HCT116 (cell line): ENCODE measurements at regions not wholly inside any gene's neighbourhood (a gene's known extent, or its start where the extent isn't known, plus 50 kb on each side); places are given as distances from the start of the nearest gene placed in this dataset.

Source experiments
- ATAC-seq: fragments of 200-7000 bp; cut with Tn5 transposase; 2 replicates; pipeline ENCODE4 v1.9.1; 2020; ENCODE audit warnings: mild to moderate bottlenecking, moderate library complexity
- BruUV-seq: library from RNA; stranded (reverse); fragments of 400-500 nt; replicated peaks from 2 replicates; lab custom pipeline; 2021; lab: Mats Ljungman, UMichigan
- CTCF ChIA-PET: fragments of 300-600 bp; sonication (Branson Sonifier 250); formaldehyde crosslinking; loops from one replicate; lab custom pipeline; 2021; ENCODE audit warnings: antibody characterized with exemption; lab: Charles Lee
- POLR2A ChIA-PET: fragments of 300-600, 350-600 bp; sonication (Branson Sonifier 250); formaldehyde crosslinking; loops from one replicate; lab custom pipeline; 2021; ENCODE audit warnings: antibody characterized with exemption; lab: Charles Lee
- RAD21 ChIA-PET, 2 experiments: fragments of 300-600 bp; sonication (Branson Sonifier 250); formaldehyde crosslinking; loops; one replicate each; lab custom pipeline; 2023; ENCODE audit warnings: low total read pairs in 2 of 2; ENCODE audit not compliant: uncharacterized antibody in 2 of 2, unreplicated experiment in 2 of 2, low non-redundant PET in 1 of 2; lab: Charles Lee
- DNase-seq: peaks from one replicate; pipeline ENCODE4 v3.0.0-alpha.2; 2010; ENCODE audit warnings: low read depth, low spot score
- H2AFZ ChIP-seq: fragments of 200-600 bp; shearing (Covaris generic), sonication (generic); 2 replicates; pipeline ENCODE4 v1.6.1; 2017; ENCODE audit warnings: low read depth, mixed run types, mixed read lengths, antibody characterized with exemption, low read length; ENCODE audit not compliant: poor library complexity, severe bottlenecking
- H3K27ac ChIP-seq: 2 replicates; pipeline ENCODE4 v1.5.1; 2012; ENCODE audit warnings: low read depth, low read length
- H3K27me3 ChIP-seq: fragments of 200-600 bp; sonication (generic); 2 replicates; pipeline ENCODE4 v1.6.1; 2016; ENCODE audit warnings: mixed run types, low read length, mixed read lengths; ENCODE audit not compliant: insufficient read depth
- H3K36me3 ChIP-seq, 2 experiments: fragments of 200-500 bp in 1 of 2; fragments of 200-600 bp in 1 of 2; sonication (Bioruptor generic) in 1 of 2; sonication (generic) in 1 of 2; 2 replicates each; pipeline versions ENCODE4 v1.5.1 to v1.6.1; 2014 to 2016; ENCODE audit warnings: low read length in 2 of 2, inconsistent platforms in 1 of 2, mixed read lengths in 1 of 2, mixed run types in 1 of 2; ENCODE audit not compliant: insufficient read depth in 2 of 2, control insufficient read depth in 1 of 2
- H3K4me1 ChIP-seq, 2 experiments: fragments of 200-600 bp in 1 of 2; sonication (generic) in 1 of 2; 2 replicates each; pipeline versions ENCODE4 v1.5.1 to v1.6.1; 2012 to 2017; ENCODE audit warnings: low read length in 2 of 2, inconsistent platforms in 1 of 2, mild to moderate bottlenecking in 1 of 2, mixed read lengths in 1 of 2, mixed run types in 1 of 2, moderate library complexity in 1 of 2; ENCODE audit not compliant: insufficient read depth in 2 of 2, control insufficient read depth in 1 of 2
- H3K4me2 ChIP-seq: fragments of 200-600 bp; sonication (generic); 2 replicates; pipeline ENCODE4 v1.6.1; 2017; ENCODE audit warnings: mixed run types, low read length, mixed read lengths
- H3K4me3 ChIP-seq, 2 experiments: fragments of 200-600 bp in 1 of 2; sonication (generic) in 1 of 2; replicated peaks in 1 of 2; 2 replicates each; pipeline ENCODE4 v1.5.1; 2011 to 2016; ENCODE audit warnings: low read length in 2 of 2, control low read depth in 1 of 2, low read depth in 1 of 2, mild to moderate bottlenecking in 1 of 2, mixed read lengths in 1 of 2, mixed run types in 1 of 2
- H3K79me2 ChIP-seq: fragments of 200-600 bp; sonication (generic); 2 replicates; pipeline ENCODE4 v1.6.1; 2017; ENCODE audit warnings: mild to moderate bottlenecking, mixed run types, low read length, moderate library complexity, mixed read lengths; ENCODE audit not compliant: insufficient read depth
- H3K9ac ChIP-seq: fragments of 200-600 bp; sonication (generic); 2 replicates; pipeline ENCODE4 v1.6.1; 2016; ENCODE audit warnings: low read length, mixed read lengths
- H3K9me2 ChIP-seq: fragments of 200-600 bp; sonication (generic), shearing (Covaris generic); 2 replicates; pipeline ENCODE4 v1.6.1; 2017; ENCODE audit warnings: mixed run types, mild to moderate bottlenecking, moderate library complexity; ENCODE audit not compliant: insufficient read depth
- H3K9me3 ChIP-seq, 2 experiments: fragments of 200-500 bp in 1 of 2; fragments of 200-600 bp in 1 of 2; sonication (Bioruptor generic) in 1 of 2; sonication (generic) in 1 of 2; 2 replicates each; pipeline ENCODE4 v1.6.1; 2014 to 2017; ENCODE audit warnings: low read length in 2 of 2, mixed read lengths in 2 of 2, inconsistent platforms in 1 of 2, low read depth in 1 of 2, mild to moderate bottlenecking in 1 of 2, mixed run types in 1 of 2, moderate library complexity in 1 of 2; ENCODE audit not compliant: control insufficient read depth in 1 of 2, insufficient read depth in 1 of 2
- H4K20me1 ChIP-seq: fragments of 200-600 bp; sonication (generic), shearing (Covaris generic); 2 replicates; pipeline ENCODE4 v1.6.1; 2017; ENCODE audit warnings: mixed run types, mild to moderate bottlenecking, moderate library complexity; ENCODE audit not compliant: insufficient read depth
- CBX3 ChIP-seq: IDR thresholded peaks from 2 replicates; pipeline ENCODE4 v1.6.1; 2012; ENCODE audit warnings: low read depth
- CEBPB ChIP-seq: IDR thresholded peaks from 2 replicates; pipeline ENCODE4 v1.6.1; 2012; ENCODE audit warnings: low read depth
- EGR1 ChIP-seq: IDR thresholded peaks from 2 replicates; pipeline ENCODE4 v1.6.1; 2012; ENCODE audit warnings: low read depth
- EZH2 ChIP-seq: fragments of 200-600 bp; sonication (generic); IDR thresholded peaks from 2 replicates; pipeline ENCODE4 v1.6.1; 2017; ENCODE audit warnings: antibody characterized with exemption, mixed run types
- EZH2phosphoT487 ChIP-seq: fragments of 200-600 bp; IDR thresholded peaks from 2 replicates; pipeline ENCODE4 v1.6.1; 2018; ENCODE audit warnings: antibody characterized with exemption, borderline replicate concordance
- POLR2A ChIP-seq: IDR thresholded peaks from 2 replicates; pipeline ENCODE4 v1.7.0; 2011; ENCODE audit warnings: borderline replicate concordance; ENCODE audit not compliant: insufficient read depth, insufficient read length; ENCODE audit errors: extremely low read depth
- REST ChIP-seq: IDR thresholded peaks from 2 replicates; pipeline ENCODE4 v1.6.1; 2012; ENCODE audit warnings: low read depth
- SP1 ChIP-seq: IDR thresholded peaks from 2 replicates; pipeline ENCODE4 v1.6.1; 2012; ENCODE audit warnings: low read depth
- SRF ChIP-seq: IDR thresholded peaks from 2 replicates; pipeline ENCODE4 v1.6.1; 2012; ENCODE audit warnings: low read depth
- ZFX ChIP-seq: fragments of 450-650 bp; IDR thresholded peaks from 2 replicates; pipeline ENCODE4 v1.6.1; 2017
- ZNF274 ChIP-seq: fragments of 200-500 bp; sonication (Bioruptor generic); IDR thresholded peaks from 2 replicates; pipeline ENCODE4 v1.6.1; 2014; ENCODE audit warnings: mild to moderate bottlenecking, low read depth, low read length, inconsistent platforms
- intact Hi-C: fragments of 100-400 bp; cut with micrococcal nuclease; formaldehyde crosslinking; loops from 2 replicates; pipeline ENCODE4 v1.10.0; 2022
- TF ChIP-seq, protein P1 (sequence below): IDR thresholded peaks from 2 replicates; pipeline ENCODE4 v1.6.1; 2012
- TF ChIP-seq, protein P2 (sequence below), 3 experiments: fragments of 200-600 bp in 1 of 3; sonication (generic) in 1 of 3; IDR thresholded peaks in 2 of 3; conservative IDR thresholded peaks in 1 of 3; 2 replicates each; pipeline ENCODE4 v1.5.1; 2012 to 2017; ENCODE audit warnings: low read depth in 2 of 3, low read length in 2 of 3, antibody characterized with exemption in 1 of 3, borderline replicate concordance in 1 of 3, control low read depth in 1 of 3, mild to moderate bottlenecking in 1 of 3, mixed read lengths in 1 of 3, mixed run types in 1 of 3, moderate library complexity in 1 of 3; ENCODE audit not compliant: insufficient read depth in 1 of 3

- BruUV-seq = no TSS peak
- intact Hi-C loops = no loop called here
These were observed 281.1 kb downstream of the GALR1 start for GRCh38 chr18:77530732-77531131.

More at GRCh38 chr18:77530732-77531131, 281.1 kb downstream of the GALR1 start:
- ChIA-PET RAD21 (no interaction called here), CTCF (no interaction called here), POLR2A (no interaction called here)
- TF ChIP-seq SP1 (no peak), SRF (no peak), REST (no peak), ZFX (no peak), EZH2 (no peak), POLR2A (no peak), EGR1 (no peak), CBX3 (no peak), EZH2phosphoT487 (no peak), ZNF274 (no peak), CEBPB (no peak)
- TF ChIP-seq, protein P1, sequence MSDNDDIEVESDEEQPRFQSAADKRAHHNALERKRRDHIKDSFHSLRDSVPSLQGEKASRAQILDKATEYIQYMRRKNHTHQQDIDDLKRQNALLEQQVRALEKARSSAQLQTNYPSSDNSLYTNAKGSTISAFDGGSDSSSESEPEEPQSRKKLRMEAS = no peak
- TF ChIP-seq, protein P2, sequence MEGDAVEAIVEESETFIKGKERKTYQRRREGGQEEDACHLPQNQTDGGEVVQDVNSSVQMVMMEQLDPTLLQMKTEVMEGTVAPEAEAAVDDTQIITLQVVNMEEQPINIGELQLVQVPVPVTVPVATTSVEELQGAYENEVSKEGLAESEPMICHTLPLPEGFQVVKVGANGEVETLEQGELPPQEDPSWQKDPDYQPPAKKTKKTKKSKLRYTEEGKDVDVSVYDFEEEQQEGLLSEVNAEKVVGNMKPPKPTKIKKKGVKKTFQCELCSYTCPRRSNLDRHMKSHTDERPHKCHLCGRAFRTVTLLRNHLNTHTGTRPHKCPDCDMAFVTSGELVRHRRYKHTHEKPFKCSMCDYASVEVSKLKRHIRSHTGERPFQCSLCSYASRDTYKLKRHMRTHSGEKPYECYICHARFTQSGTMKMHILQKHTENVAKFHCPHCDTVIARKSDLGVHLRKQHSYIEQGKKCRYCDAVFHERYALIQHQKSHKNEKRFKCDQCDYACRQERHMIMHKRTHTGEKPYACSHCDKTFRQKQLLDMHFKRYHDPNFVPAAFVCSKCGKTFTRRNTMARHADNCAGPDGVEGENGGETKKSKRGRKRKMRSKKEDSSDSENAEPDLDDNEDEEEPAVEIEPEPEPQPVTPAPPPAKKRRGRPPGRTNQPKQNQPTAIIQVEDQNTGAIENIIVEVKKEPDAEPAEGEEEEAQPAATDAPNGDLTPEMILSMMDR (IDR thresholded peaks at IDR 0.05 in 2 of 3, conservative IDR thresholded peaks at IDR 0.05 in 1 of 3; ENCODE audit: borderline replicate concordance in 1 of 3, insufficient read depth in 1 of 3, low read depth in 2 of 3, low read length in 2 of 3) = no peak
- no peaks in the 10 kb centered on the region for H4K20me1 ChIP-seq
- DNase-seq = no peak
- no peaks in the 10 kb centered on the region for H3K4me1 ChIP-seq
- ATAC-seq = no peak
- no peak overlapping the region for H3K27ac ChIP-seq
- no peak overlapping the region for H3K9ac ChIP-seq
- H3K27me3 ChIP-seq = no peaks in the 10 kb centered on the region
- no peaks in the 10 kb centered on the region for H3K9me2 ChIP-seq
- H3K4me3 ChIP-seq = no peak overlapping the region
- H3K9me3 ChIP-seq = peaks cover 2 to 9% of the 10 kb centered on the region in 2 experiments; a peak in 2 of 4 replicates
- no peaks in the 10 kb centered on the region for H3K36me3 ChIP-seq
- H2AFZ ChIP-seq = no peak overlapping the region
- H3K79me2 ChIP-seq = no peaks in the 10 kb centered on the region
- H3K4me2 ChIP-seq = no peak overlapping the region
